Activated CD4-positive, alpha-beta T cell treated with anti-CD3 and anti-CD28 coated beads, Interleukin-2, amount 10 ng/mL, durations not matched to agents 7 days and 5 days (primary cell): ENCODE measurements at regions not wholly inside any gene's neighbourhood (a gene's known extent, or its start where the extent isn't known, plus 50 kb on each side); places are given as distances from the start of the nearest gene placed in this dataset.

Source experiments
- CTCF ChIA-PET: fragments of 350-600 bp; sonication (Branson Sonifier 250); formaldehyde crosslinking; loops from one replicate; lab custom pipeline; 2021; ENCODE audit warnings: antibody characterized with exemption; lab: Charles Lee
- POLR2A ChIA-PET: fragments of 350-600 bp; sonication (Branson Sonifier 250); formaldehyde crosslinking; loops from one replicate; lab custom pipeline; 2021; ENCODE audit warnings: antibody characterized with exemption; lab: Charles Lee
- DNase-seq: peaks from one replicate; pipeline ENCODE4 v3.0.0-alpha.2; 2020
- H3K27ac Mint-ChIP-seq: one replicate; pipeline ENCODE4 v1.8.0; 2021; ENCODE audit warnings: mild to moderate bottlenecking, moderate library complexity, mixed read lengths
- H3K27me3 Mint-ChIP-seq: one replicate; pipeline ENCODE4 v1.8.0; 2021; ENCODE audit warnings: mixed read lengths
- H3K36me3 Mint-ChIP-seq: one replicate; pipeline ENCODE4 v1.8.0; 2021; ENCODE audit warnings: low read depth, mixed read lengths
- H3K4me1 Mint-ChIP-seq: one replicate; pipeline ENCODE4 v1.8.0; 2021; ENCODE audit warnings: mixed read lengths
- H3K4me3 Mint-ChIP-seq: one replicate; pipeline ENCODE4 v1.8.0; 2021; ENCODE audit warnings: mild to moderate bottlenecking, moderate library complexity, mixed read lengths
- H3K9me3 Mint-ChIP-seq: one replicate; pipeline ENCODE4 v1.8.0; 2021; ENCODE audit warnings: mixed read lengths

DNA sequence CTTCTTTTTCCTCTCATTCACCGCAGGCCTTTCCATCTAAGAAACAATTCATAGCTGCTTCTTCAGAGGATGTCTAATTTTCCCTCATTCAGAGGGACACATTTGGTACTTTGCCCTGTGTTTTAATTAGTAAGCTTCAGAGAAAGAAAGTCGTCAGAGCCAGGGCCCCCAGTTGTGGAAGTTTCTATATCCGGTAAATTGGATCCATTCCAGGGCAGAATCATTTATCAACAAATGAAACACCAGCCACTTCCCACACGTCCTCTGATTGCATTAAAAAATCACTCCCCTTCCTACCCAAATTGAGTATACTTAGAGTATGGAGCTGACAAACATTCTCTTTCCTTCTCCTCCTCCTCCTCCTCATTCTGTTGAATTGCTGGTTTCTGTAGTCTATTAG lies 205.8 kb upstream of the HDAC9 start:
- no peak for DNase-seq
- POLR2A ChIA-PET: no interaction called here
- H3K27ac Mint-ChIP-seq: no peak overlapping the region
- H3K36me3 Mint-ChIP-seq: no peaks in the 10 kb centered on the region
- no peak overlapping the region for H3K4me3 Mint-ChIP-seq
- H3K27me3 Mint-ChIP-seq: peaks cover 23% of the 10 kb centered on the region
- CTCF ChIA-PET: no interaction called here
- H3K9me3 Mint-ChIP-seq: no peaks in the 10 kb centered on the region
- H3K4me1 Mint-ChIP-seq: peaks cover 11% of the 10 kb centered on the region

DNA sequence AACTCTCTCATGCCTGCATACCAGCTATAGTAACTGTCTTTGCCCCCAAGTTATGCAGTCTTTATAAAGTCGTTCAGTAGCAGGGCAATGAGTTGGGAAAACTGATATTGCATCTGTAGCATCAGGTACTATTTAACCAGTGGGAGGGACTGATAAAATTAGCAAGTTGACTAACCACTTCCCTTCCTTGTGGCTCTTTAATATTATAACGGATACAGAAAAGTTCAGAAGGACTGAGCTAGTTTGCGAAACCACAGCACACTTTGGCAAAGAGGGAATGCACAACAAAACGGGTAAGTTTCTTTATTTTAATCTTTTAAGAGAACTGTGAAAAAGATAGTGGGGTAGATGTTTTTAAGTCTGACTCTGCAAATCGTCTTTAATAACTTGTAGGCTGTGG lies 205.3 kb upstream of the HDAC9 start:
- peaks cover 23% of the 10 kb centered on the region for H3K27me3 Mint-ChIP-seq
- ChIA-PET CTCF (no interaction called here), POLR2A (no interaction called here)

DNA sequence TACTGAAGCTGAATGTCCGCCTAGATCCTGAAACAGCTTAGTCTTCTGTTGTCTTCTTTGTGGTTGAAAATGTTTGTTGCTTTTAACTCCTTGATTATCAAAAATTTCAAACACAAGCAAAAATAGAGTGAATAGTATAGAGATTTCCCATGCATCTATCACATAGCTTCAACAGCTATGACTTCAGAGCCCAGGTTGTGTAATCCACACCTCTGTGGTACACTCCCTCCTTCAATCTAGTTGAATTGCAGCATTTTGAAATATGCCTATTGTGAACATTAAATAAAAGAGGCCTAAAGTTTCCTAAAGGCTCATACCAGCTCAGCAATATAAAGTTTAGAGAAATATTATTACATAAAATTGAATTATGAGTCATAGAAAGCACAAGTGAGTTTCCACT lies 204.7 kb upstream of the HDAC9 start:
- Mint-ChIP-seq H3K27me3 (peaks cover 23% of the 10 kb centered on the region), H3K4me1 (peaks cover 11% of the 10 kb centered on the region), H3K9me3 (no peaks in the 10 kb centered on the region), H3K4me3 (no peak overlapping the region), H3K27ac (no peak overlapping the region), H3K36me3 (no peaks in the 10 kb centered on the region)
- ChIA-PET POLR2A (no interaction called here), CTCF (no interaction called here)
- no peak for DNase-seq

More for the DNA sequence above, 205.3 kb upstream of the HDAC9 start:
- Mint-ChIP-seq H3K36me3 (no peaks in the 10 kb centered on the region), H3K9me3 (no peaks in the 10 kb centered on the region), H3K4me3 (no peak overlapping the region), H3K27ac (no peak overlapping the region), H3K4me1 (peaks cover 11% of the 10 kb centered on the region)
- DNase-seq: no peak

DNA sequence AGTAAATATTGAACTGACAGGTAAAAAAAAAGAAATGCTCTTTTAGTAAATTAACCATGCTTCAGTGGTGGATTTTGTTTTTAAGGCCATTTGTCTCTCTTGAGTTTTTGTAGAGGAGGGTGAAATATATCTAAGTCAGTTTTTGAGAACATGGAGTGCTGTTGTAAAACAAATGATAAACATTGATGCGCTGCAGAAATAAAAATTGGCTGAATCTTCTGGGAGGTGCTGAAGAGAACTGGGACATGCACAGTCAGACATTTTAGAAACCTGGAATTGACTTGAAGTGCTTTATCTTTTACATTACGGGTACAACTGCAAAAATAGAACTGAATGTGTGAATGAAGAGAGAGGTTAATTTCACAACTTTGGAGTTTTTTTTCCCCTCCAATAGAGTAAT lies 203.0 kb upstream of the HDAC9 start:
- peaks cover 23% of the 10 kb centered on the region for H3K27me3 Mint-ChIP-seq
- POLR2A ChIA-PET: no interaction called here
- CTCF ChIA-PET: no interaction called here
- no peak for DNase-seq
- no peaks in the 10 kb centered on the region for H3K9me3 Mint-ChIP-seq
- no peak overlapping the region for H3K4me3 Mint-ChIP-seq
- no peaks in the 10 kb centered on the region for H3K36me3 Mint-ChIP-seq
- H3K27ac Mint-ChIP-seq: no peak overlapping the region
- H3K4me1 Mint-ChIP-seq: peaks cover 11% of the 10 kb centered on the region

DNA sequence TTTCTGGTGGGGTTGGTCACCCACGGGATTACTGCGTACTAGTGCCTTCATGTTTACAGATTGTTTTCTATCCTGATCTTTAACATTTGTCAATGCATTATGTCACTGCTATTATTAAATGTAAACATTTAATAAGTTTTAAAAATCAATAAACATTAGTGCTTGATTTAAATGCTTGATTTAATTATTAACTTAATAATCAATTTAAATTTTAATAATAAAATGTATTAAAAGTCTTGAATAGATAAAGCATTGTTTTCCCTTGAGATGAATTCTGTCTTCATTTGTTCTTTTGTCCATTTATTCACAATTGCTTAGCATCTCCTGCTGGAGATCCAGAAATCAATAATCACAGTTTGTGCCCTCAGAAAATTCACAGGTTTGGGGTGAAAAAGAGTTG lies 201.8 kb upstream of the HDAC9 start:
- ChIA-PET POLR2A (no interaction called here), CTCF (no interaction called here)
- H3K4me1 Mint-ChIP-seq: peaks cover 11% of the 10 kb centered on the region

DNA sequence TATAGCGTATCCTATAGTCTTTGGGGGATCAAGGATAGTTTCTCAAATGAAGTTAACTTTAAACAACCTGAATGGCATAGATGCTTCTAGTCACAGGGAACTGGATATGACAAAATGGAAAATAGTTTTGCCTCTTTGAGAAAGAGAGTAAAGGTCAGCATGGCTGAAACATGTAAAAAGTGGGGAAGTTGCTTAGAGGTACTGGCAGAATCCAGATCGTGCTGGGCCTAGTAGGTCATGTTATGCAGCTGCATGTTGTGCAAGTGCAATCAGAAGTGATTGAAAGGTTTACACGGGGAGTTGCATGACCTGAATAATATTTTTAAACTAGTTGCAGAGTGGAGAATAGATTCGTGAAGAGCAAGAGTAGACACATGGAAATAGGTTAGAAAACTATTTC lies 201.1 kb upstream of the HDAC9 start:
- no peak overlapping the region for H3K27ac Mint-ChIP-seq
- H3K36me3 Mint-ChIP-seq: no peaks in the 10 kb centered on the region
- DNase-seq: no peak
- POLR2A ChIA-PET: no interaction called here
- H3K27me3 Mint-ChIP-seq: peaks cover 24% of the 10 kb centered on the region
- peaks cover 11% of the 10 kb centered on the region for H3K4me1 Mint-ChIP-seq
- H3K4me3 Mint-ChIP-seq: no peak overlapping the region
- CTCF ChIA-PET: no interaction called here
- no peaks in the 10 kb centered on the region for H3K9me3 Mint-ChIP-seq

More for the DNA sequence above, 201.8 kb upstream of the HDAC9 start:
- H3K4me3 Mint-ChIP-seq: no peak overlapping the region
- no peaks in the 10 kb centered on the region for H3K36me3 Mint-ChIP-seq
- peaks cover 23% of the 10 kb centered on the region for H3K27me3 Mint-ChIP-seq
- H3K9me3 Mint-ChIP-seq: no peaks in the 10 kb centered on the region
- no peak for DNase-seq
- no peak overlapping the region for H3K27ac Mint-ChIP-seq

DNA sequence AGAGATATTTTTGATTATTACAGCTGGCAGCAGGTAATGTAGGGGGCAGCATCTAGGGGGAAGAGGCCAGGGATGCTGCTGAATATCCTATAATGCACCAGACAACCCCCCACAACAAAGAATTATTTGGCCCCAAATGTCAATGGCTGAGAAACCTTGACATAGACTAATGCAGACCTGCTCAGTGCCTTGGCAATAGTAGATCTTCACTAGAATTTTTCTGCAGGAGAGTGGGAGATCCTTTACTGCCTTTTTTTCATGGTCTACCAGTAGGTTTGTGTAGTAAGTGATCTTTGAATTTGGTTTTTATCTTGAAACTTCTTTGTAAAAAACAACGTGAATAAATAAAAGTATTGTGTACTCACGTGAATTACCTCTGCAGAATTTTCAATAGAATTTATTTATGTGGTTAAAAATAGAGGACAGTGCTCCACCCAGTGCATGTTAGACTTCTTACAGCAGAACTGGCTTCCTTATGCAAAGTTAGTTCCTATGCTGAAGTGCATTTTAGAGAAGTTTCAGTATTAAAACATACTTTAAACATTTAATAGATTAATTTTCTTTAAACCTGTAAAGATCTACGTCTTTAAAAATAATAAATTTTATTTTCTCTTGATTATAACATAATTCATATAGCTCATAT lies 199.6 kb upstream of the HDAC9 start:
- H3K27me3 Mint-ChIP-seq: peaks cover 12% of the 10 kb centered on the region
- H3K4me3 Mint-ChIP-seq: no peak overlapping the region
- DNase-seq: no peak
- ChIA-PET CTCF (interaction anchor here (0.6 kb wide), 1 partner anchor 751 kb away, joined by 5 read pairs; no protein-coding TSS in a partner anchor), POLR2A (no interaction called here)
- H3K27ac Mint-ChIP-seq: no peak overlapping the region
- no peaks in the 10 kb centered on the region for H3K9me3 Mint-ChIP-seq
- no peaks in the 10 kb centered on the region for H3K36me3 Mint-ChIP-seq
- H3K4me1 Mint-ChIP-seq: no peaks in the 10 kb centered on the region

DNA sequence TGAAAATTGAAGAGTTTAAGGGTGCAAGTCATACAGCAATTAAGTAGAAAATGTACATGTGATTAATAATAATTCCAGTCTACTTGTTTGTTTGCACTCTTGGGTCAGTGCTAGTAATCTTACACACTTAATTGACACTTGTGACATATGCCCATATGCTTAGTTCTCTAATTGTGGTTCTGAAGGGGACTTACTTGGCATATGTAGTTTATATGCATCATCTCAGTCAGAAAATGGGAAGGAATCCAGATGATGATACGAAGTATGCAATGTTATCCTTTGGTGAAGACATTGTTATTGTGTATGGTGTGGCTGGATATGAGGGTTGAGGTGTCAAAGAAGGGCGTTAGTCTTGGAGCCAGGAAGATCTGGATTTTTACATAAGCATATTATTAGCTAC lies 193.5 kb upstream of the HDAC9 start:
- CTCF ChIA-PET: no interaction called here
- POLR2A ChIA-PET: no interaction called here
- DNase-seq: no peak
- no peak overlapping the region for H3K27ac Mint-ChIP-seq
- no peaks in the 10 kb centered on the region for H3K36me3 Mint-ChIP-seq
- no peaks in the 10 kb centered on the region for H3K4me1 Mint-ChIP-seq
- no peaks in the 10 kb centered on the region for H3K9me3 Mint-ChIP-seq
- no peak overlapping the region for H3K4me3 Mint-ChIP-seq
- peaks cover 1% of the 10 kb centered on the region for H3K27me3 Mint-ChIP-seq

DNA sequence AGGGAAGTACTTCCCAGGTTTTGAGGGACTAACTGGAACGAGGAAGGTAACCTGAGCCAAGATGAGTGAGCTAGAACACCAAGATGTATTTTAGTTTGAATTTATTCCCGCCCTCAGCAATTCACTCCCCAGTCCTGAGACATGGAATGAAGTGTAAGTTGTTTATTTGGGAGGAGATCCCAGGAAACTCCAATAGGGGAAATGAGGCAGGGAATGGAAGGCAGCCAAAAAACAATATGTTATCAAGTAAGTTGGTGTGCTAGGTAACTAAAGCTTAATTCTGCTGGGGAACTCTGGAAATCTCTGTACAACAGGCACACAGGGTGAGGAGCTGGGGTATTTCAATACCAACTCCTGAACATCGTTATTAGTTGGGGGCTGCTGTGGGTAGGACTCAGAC lies 189.7 kb upstream of the HDAC9 start:
- ChIA-PET CTCF (interaction anchor here (0.9 kb wide), 1 partner anchor 531 kb away, joined by 3 read pairs; no protein-coding TSS in a partner anchor), POLR2A (no interaction called here)
- no peak for DNase-seq
- H3K4me3 Mint-ChIP-seq: no peak overlapping the region
- H3K9me3 Mint-ChIP-seq: no peaks in the 10 kb centered on the region
- no peaks in the 10 kb centered on the region for H3K27me3 Mint-ChIP-seq
- H3K36me3 Mint-ChIP-seq: no peaks in the 10 kb centered on the region
- no peak overlapping the region for H3K27ac Mint-ChIP-seq
- H3K4me1 Mint-ChIP-seq: no peaks in the 10 kb centered on the region

DNA sequence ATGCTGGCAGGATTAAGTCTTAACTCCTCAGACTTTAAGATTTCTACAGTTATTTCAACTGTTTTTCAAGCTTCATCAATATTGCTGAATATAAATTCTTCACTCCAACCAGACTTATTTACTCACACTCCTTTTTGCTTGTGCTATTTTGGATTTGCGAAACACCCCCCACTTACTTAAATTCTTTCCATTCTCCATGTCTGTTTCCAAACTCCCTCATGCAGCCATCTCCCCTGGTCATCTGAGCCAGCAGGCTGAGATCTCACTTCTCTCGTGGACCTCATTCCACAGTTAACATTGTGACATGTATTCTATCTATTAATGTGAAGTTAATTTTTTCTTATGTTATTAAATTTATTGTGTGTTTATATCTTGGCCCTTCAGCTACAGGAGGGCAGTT lies 188.9 kb upstream of the HDAC9 start:
- Mint-ChIP-seq H3K4me3 (no peak overlapping the region), H3K9me3 (no peaks in the 10 kb centered on the region), H3K27ac (no peak overlapping the region), H3K36me3 (no peaks in the 10 kb centered on the region), H3K27me3 (no peaks in the 10 kb centered on the region), H3K4me1 (no peaks in the 10 kb centered on the region)
- ChIA-PET CTCF (no interaction called here), POLR2A (no interaction called here)
- no peak for DNase-seq

DNA sequence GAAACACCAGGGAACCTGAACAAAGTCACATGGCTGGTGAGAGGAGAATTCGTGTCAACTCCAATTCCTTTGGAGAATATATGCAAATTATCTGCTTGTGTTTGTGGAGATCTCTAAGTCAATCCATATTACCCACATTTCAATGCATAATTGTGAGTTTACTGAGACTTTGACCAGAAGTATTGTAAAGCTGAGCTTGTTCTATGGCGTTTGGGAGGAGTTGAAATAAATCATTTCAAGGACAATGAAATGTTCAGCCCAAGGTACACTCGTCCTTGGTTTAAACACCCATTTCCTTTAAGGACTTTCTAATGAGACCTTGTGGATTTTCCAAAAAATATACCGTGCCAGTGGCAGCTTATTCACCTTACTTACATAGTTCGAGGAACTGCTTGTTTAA lies 186.6 kb upstream of the HDAC9 start:
- CTCF ChIA-PET: no interaction called here
- H3K9me3 Mint-ChIP-seq: no peaks in the 10 kb centered on the region
- H3K4me1 Mint-ChIP-seq: no peaks in the 10 kb centered on the region
- H3K4me3 Mint-ChIP-seq: no peak overlapping the region
- no peaks in the 10 kb centered on the region for H3K27me3 Mint-ChIP-seq
- POLR2A ChIA-PET: no interaction called here
- DNase-seq: no peak
- H3K27ac Mint-ChIP-seq: no peak overlapping the region
- no peaks in the 10 kb centered on the region for H3K36me3 Mint-ChIP-seq

DNA sequence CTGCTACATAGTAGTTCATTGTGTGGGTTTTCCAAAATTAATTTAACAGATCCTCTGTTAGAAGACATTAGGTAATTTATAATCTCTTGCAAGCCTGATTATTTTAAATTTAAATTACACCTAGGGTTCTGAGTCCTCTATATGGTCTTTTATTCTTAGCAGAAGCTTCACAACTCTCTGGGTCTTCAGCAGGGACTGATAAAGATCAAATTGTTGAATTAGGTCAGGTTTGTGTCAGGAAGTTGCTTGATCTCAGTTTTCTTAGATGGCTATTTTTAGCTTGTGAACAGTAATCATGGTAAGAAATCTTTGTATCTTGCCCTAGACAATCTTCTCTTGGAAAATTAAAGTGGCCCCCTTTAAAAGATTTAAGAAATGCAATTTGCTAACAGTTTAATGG lies 183.1 kb upstream of the HDAC9 start:
- no peaks in the 10 kb centered on the region for H3K4me1 Mint-ChIP-seq
- CTCF ChIA-PET: no interaction called here
- no peaks in the 10 kb centered on the region for H3K9me3 Mint-ChIP-seq
- H3K36me3 Mint-ChIP-seq: no peaks in the 10 kb centered on the region
- no peak overlapping the region for H3K4me3 Mint-ChIP-seq
- no peak for DNase-seq
- no peak overlapping the region for H3K27ac Mint-ChIP-seq
- no peaks in the 10 kb centered on the region for H3K27me3 Mint-ChIP-seq
- POLR2A ChIA-PET: no interaction called here

DNA sequence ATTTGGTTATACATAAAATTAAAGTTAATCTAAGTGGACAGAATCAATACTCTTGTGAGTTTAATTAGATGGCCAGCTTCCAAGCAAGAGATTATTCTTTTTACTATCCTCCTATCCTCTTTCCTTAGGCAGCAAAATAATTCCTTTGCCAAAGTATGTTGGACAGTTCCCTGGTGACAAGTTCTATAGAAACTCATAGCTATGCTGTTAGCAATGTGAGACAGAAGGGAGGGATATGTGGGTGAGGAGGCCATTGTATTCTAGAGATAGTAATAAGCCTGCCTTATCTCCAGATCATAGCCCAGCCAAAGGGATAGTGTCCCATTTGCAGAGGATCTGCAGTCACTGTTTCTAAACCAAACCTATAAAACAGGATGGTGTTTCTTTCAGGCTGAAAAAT lies 181.6 kb upstream of the HDAC9 start:
- Mint-ChIP-seq H3K4me1 (no peaks in the 10 kb centered on the region), H3K9me3 (no peaks in the 10 kb centered on the region)
- CTCF ChIA-PET: no interaction called here

DNA sequence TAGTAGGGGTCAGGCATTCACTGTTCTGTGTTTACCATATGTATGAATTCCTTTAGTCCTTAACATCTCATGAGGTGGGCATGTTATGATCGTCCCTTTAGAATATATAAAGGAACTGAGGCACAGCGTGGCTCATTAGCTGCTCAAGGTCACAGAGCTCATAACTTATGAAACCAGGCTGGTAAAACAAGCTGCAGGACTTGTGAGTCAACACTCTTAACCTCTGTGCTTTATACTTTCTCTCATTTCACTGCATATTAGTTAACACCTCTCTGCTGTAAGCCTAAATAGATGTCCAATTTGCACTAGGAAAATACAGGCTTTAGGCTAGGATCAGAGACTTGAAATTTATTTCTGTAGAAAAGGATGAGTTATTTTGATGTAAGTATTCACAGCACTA lies 180.3 kb upstream of the HDAC9 start:
- Mint-ChIP-seq H3K27me3 (no peaks in the 10 kb centered on the region), H3K4me3 (no peak overlapping the region), H3K36me3 (no peaks in the 10 kb centered on the region), H3K9me3 (no peaks in the 10 kb centered on the region), H3K27ac (no peak overlapping the region), H3K4me1 (no peaks in the 10 kb centered on the region)
- ChIA-PET POLR2A (no interaction called here), CTCF (no interaction called here)
- no peak for DNase-seq

More for the DNA sequence above, 181.6 kb upstream of the HDAC9 start:
- Mint-ChIP-seq H3K4me3 (no peak overlapping the region), H3K36me3 (no peaks in the 10 kb centered on the region), H3K27ac (no peak overlapping the region), H3K27me3 (no peaks in the 10 kb centered on the region)
- POLR2A ChIA-PET: no interaction called here
- no peak for DNase-seq
